ENCODE measurements at regions not wholly inside any gene's neighbourhood (a gene's known extent, or its start where the extent isn't known, plus 50 kb on each side); places are given as distances from the start of the nearest gene placed in this dataset.
"Not testable (repeated sequence)": the region's sequence is repeated elsewhere in the genome, so short reads cannot be mapped to it uniquely, and the experiment has no call there.

GRCh38 chr6:116982401-116982800 is 105.4 kb downstream of the RFX6 start:
- intact Hi-C loops (cut with micrococcal nuclease): no loop called here
- Mint-ChIP-seq H3K4me3 (no peak overlapping the region), H3K27ac (no peak overlapping the region), H3K4me1 (ENCODE audit: low read depth) (no peaks in the 10 kb centered on the region), H3K36me3 (no peaks in the 10 kb centered on the region), H3K9me3 (peaks cover 6% of the 10 kb centered on the region), H3K27me3 (no peaks in the 10 kb centered on the region)
- DNase-seq: no peak
- ChIA-PET POLR2A (no interaction called here), CTCF (no interaction called here)

- no peaks in the 10 kb centered on the region for H3K27me3 Mint-ChIP-seq
- no peaks in the 10 kb centered on the region for H3K36me3 Mint-ChIP-seq
- intact Hi-C loops (cut with micrococcal nuclease): no loop called here
- H3K4me3 Mint-ChIP-seq: no peak overlapping the region
- no peaks in the 10 kb centered on the region for H3K4me1 Mint-ChIP-seq (ENCODE audit: low read depth)
- H3K27ac Mint-ChIP-seq: no peak overlapping the region
- no peak for DNase-seq
- ChIA-PET POLR2A (no interaction called here), CTCF (no interaction called here)
- peaks cover 6% of the 10 kb centered on the region for H3K9me3 Mint-ChIP-seq
Measured at GRCh38 chr6:116983375-116983774, 106.3 kb downstream of the RFX6 start.

DNA sequence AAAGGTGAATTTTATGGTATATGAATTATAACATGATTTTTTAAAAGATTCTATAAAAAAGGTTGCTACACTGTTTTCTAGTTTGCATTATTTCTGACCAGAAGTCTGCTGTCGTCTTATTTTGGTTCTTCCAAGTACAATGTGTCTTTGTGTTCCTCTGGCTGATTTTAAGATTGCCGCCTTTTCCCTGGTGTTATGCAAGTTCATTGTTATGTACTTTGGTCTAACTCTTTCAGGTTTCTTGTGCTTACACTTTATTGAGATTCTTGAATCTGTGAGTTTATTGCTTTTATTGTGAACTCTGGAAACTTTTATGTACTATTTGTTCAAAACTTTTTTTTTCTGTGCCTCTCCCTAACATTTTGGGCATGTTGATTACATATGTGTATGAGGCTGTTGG is 109.8 kb downstream of the RFX6 start:
- intact Hi-C loops (cut with micrococcal nuclease): no loop called here

GRCh38 chr6:116990679-116991078 is 113.6 kb downstream of the RFX6 start:
- Mint-ChIP-seq H3K27me3 (no peaks in the 10 kb centered on the region), H3K36me3 (no peaks in the 10 kb centered on the region), H3K4me1 (ENCODE audit: low read depth) (no peaks in the 10 kb centered on the region), H3K27ac (no peak overlapping the region), H3K9me3 (no peaks in the 10 kb centered on the region), H3K4me3 (no peak overlapping the region)
- DNase-seq: no peak
- ChIA-PET CTCF (no interaction called here), POLR2A (no interaction called here)
- intact Hi-C loops (cut with micrococcal nuclease): no loop called here

More for the DNA sequence above, 109.8 kb downstream of the RFX6 start:
- POLR2A ChIA-PET: no interaction called here
- H3K4me3 Mint-ChIP-seq: no peak overlapping the region
- H3K36me3 Mint-ChIP-seq: no peaks in the 10 kb centered on the region
- H3K27me3 Mint-ChIP-seq: no peaks in the 10 kb centered on the region
- H3K4me1 Mint-ChIP-seq (ENCODE audit: low read depth): no peaks in the 10 kb centered on the region
- CTCF ChIA-PET: no interaction called here
- H3K27ac Mint-ChIP-seq: no peak overlapping the region
- H3K9me3 Mint-ChIP-seq: peaks cover 6% of the 10 kb centered on the region
- DNase-seq: no peak

- no peaks in the 10 kb centered on the region for H3K4me1 Mint-ChIP-seq (ENCODE audit: low read depth)
- no peaks in the 10 kb centered on the region for H3K9me3 Mint-ChIP-seq
- no peaks in the 10 kb centered on the region for H3K27me3 Mint-ChIP-seq
- POLR2A ChIA-PET: no interaction called here
- H3K36me3 Mint-ChIP-seq: no peaks in the 10 kb centered on the region
- intact Hi-C loops (cut with micrococcal nuclease): no loop called here
- no peak overlapping the region for H3K4me3 Mint-ChIP-seq
- no peak overlapping the region for H3K27ac Mint-ChIP-seq
- no peak for DNase-seq
- CTCF ChIA-PET: no interaction called here
Measured at GRCh38 chr6:116992546-116992945, 115.5 kb downstream of the RFX6 start.

DNA sequence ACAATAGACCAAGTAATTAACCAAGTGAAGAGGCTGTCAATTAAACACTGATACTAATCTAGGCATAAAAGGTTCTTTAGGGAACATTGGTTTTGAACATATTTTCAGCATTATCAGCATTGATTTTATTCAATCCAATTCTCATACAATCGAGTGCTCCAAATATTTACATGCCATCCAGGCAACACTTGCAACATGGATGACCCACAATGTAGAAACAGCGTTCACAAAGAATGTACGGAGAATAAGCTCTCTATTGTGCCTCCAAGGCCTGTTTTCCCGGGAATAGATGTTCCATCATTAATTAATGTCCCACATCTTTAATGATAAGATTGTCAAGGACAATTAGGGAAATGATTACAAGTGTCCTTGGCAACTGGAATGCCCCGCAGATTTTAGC is 117.4 kb downstream of the RFX6 start:
- H3K9me3 Mint-ChIP-seq: no peaks in the 10 kb centered on the region
- no peaks in the 10 kb centered on the region for H3K4me1 Mint-ChIP-seq (ENCODE audit: low read depth)
- H3K4me3 Mint-ChIP-seq: no peak overlapping the region
- ChIA-PET CTCF (no interaction called here), POLR2A (no interaction called here)
- DNase-seq: no peak
- no peaks in the 10 kb centered on the region for H3K36me3 Mint-ChIP-seq
- H3K27ac Mint-ChIP-seq: no peak overlapping the region
- no peaks in the 10 kb centered on the region for H3K27me3 Mint-ChIP-seq
- intact Hi-C loops (cut with micrococcal nuclease): no loop called here

- H3K4me1 Mint-ChIP-seq (ENCODE audit: low read depth): no peaks in the 10 kb centered on the region
- no peaks in the 10 kb centered on the region for H3K36me3 Mint-ChIP-seq
- no peak for DNase-seq
- no peak overlapping the region for H3K27ac Mint-ChIP-seq
- POLR2A ChIA-PET: no interaction called here
- CTCF ChIA-PET: no interaction called here
- H3K4me3 Mint-ChIP-seq: no peak overlapping the region
- H3K9me3 Mint-ChIP-seq: no peaks in the 10 kb centered on the region
- no peaks in the 10 kb centered on the region for H3K27me3 Mint-ChIP-seq
- intact Hi-C loops (cut with micrococcal nuclease): no loop called here
Measured at GRCh38 chr6:116996842-116997241, 119.8 kb downstream of the RFX6 start.

GRCh38 chr6:116997496-116997895 is 120.5 kb downstream of the RFX6 start:
- no peaks in the 10 kb centered on the region for H3K36me3 Mint-ChIP-seq
- H3K9me3 Mint-ChIP-seq: no peaks in the 10 kb centered on the region
- intact Hi-C loops (cut with micrococcal nuclease): no loop called here
- no peak overlapping the region for H3K27ac Mint-ChIP-seq
- no peaks in the 10 kb centered on the region for H3K27me3 Mint-ChIP-seq
- H3K4me3 Mint-ChIP-seq: no peak overlapping the region
- DNase-seq: no peak
- ChIA-PET CTCF (no interaction called here), POLR2A (no interaction called here)
- no peaks in the 10 kb centered on the region for H3K4me1 Mint-ChIP-seq (ENCODE audit: low read depth)

DNA sequence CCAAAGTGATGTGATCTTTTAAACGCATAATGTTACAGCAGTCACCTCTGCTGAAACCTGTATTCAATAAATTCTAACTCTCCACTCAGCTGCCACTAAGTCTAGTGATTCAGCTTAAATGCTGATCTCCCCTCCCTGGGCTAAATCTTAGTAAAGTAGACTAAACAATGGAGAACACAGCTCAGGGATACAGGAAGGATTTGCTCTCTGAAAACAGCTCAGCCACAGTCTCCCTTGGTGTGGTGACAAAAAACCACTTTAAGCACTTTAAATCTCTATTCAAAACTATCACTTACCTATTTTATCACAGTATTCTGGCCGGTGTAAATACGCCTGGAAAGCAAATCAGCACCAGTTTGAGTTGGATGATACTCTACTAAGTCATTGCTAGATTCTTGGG is 130.6 kb downstream of the RFX6 start:
- CTCF ChIA-PET: no interaction called here
- POLR2A ChIA-PET: no interaction called here
- Mint-ChIP-seq H3K27ac (no peak overlapping the region), H3K36me3 (no peaks in the 10 kb centered on the region), H3K4me3 (no peak overlapping the region), H3K4me1 (ENCODE audit: low read depth) (no peaks in the 10 kb centered on the region), H3K9me3 (no peaks in the 10 kb centered on the region), H3K27me3 (no peaks in the 10 kb centered on the region)
- DNase-seq: no peak
- intact Hi-C loops (cut with micrococcal nuclease): no loop called here

DNA sequence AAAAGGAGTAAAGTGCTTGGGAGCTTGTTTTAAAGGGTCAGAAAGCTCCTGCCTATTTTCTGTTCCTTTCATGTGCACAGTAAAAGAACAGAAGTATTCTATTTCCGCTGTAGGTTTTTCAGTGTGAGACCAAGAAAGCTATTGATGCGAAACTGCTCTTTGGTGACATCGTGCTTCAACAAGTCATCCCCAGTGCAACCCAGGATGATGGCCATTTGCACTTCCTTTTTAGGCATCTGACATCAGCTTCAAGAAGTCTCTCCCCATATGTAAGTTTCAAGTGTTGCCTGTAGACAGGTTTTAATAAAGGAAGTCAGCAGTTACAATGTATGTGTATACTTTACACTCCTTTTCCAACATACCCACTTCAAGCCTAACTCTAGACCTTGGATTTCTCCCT is 131.6 kb downstream of the RFX6 start:
- intact Hi-C loops (cut with micrococcal nuclease): no loop called here
- H3K4me1 Mint-ChIP-seq (ENCODE audit: low read depth): no peaks in the 10 kb centered on the region
- peaks cover 2% of the 10 kb centered on the region for H3K9me3 Mint-ChIP-seq
- CTCF ChIA-PET: no interaction called here
- H3K27me3 Mint-ChIP-seq: no peaks in the 10 kb centered on the region
- no peak for DNase-seq
- H3K4me3 Mint-ChIP-seq: no peak overlapping the region
- no peak overlapping the region for H3K27ac Mint-ChIP-seq
- no peaks in the 10 kb centered on the region for H3K36me3 Mint-ChIP-seq
- POLR2A ChIA-PET: no interaction called here

DNA sequence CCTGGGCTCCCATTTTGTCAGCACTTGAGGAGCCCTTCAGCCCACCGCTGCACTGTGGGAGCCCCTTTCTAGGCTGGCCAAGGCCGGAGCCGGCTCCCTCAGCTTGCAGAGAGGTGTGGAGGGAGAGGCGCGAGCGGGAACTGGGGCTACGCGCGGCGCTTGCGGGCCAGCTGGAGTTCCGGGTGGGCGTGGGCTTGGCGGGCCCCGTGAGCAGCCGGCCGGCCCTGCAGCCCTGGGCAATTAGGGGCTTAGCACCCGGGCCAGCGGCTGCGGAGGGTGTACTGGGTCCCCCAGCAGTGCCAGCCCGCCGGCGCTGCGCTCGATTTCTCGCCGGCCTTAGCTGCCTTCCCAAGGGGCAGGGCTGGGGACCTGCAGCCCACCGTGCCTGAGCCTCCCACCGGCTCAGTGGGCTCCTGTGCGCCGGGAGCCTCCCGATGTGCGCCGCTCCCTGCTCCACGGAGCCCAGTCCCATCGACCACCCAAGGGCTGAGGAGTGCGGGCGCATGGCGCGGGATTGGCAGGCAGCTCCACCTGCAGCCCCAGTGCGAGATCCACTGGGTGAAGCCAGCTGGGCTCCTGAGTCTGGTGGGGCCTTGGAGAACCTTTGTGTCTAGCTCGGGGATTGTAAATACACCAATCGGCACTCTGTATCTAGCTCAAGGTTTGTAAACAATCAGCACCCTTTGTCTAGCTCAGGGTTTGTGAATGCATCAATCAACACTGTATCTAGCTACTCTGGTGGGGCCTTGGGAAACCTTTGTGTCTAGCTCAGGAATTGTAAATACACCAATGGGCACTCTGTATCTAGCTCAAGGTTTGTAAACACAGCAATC is 137.8 kb downstream of the RFX6 start:
- H3K27me3 Mint-ChIP-seq; H3K9me3 Mint-ChIP-seq; POLR2A ChIA-PET; CTCF ChIA-PET; DNase-seq; H3K27ac Mint-ChIP-seq; H3K4me3 Mint-ChIP-seq; H3K36me3 Mint-ChIP-seq; H3K4me1 Mint-ChIP-seq (ENCODE audit: low read depth); intact Hi-C loops (cut with micrococcal nuclease): not testable (repeated sequence)

DNA sequence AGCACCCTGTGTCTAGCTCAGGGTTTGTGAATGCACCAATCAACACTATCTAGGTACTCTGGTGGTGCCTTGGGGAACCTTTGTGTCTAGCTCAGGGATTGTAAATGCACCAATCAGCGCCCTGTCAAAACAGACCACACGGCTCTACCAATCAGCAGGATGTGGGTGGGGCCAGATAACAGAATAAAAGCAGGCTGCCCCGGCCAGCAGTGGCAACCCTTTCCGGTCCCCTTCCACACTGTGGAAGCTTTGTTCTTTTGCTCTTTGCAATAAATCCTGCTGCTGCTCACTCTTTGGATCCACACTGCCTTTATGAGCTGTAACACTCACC is 138.4 kb downstream of the RFX6 start:
- H3K36me3 Mint-ChIP-seq; POLR2A ChIA-PET; DNase-seq; H3K27me3 Mint-ChIP-seq; CTCF ChIA-PET; H3K4me3 Mint-ChIP-seq; H3K27ac Mint-ChIP-seq; intact Hi-C loops (cut with micrococcal nuclease); H3K9me3 Mint-ChIP-seq; H3K4me1 Mint-ChIP-seq (ENCODE audit: low read depth): not testable (repeated sequence)

DNA sequence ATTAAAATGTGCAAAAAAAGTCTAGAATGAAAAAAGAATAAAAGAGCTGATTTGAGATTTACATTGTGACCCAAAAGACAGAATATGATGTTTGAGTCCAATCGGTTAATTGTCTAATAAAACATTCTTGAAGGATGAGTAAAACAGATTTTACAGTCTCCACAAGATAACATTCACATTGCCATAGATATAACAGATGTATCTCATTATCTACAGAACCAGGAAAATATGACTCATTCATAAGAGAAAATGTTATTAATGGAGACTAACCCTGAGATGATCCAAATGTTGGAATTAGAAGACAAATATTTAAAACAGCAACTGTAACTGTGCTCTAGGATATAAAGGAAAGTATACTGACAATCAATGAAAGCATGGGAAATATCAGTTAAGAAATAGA is 141.7 kb downstream of the RFX6 start:
- H3K36me3 Mint-ChIP-seq: no peaks in the 10 kb centered on the region
- H3K4me3 Mint-ChIP-seq: no peak overlapping the region
- H3K27ac Mint-ChIP-seq: no peak overlapping the region
- no peaks in the 10 kb centered on the region for H3K27me3 Mint-ChIP-seq
- intact Hi-C loops (cut with micrococcal nuclease): no loop called here
- DNase-seq: no peak
- CTCF ChIA-PET: no interaction called here
- POLR2A ChIA-PET: no interaction called here
- no peaks in the 10 kb centered on the region for H3K4me1 Mint-ChIP-seq (ENCODE audit: low read depth)
- H3K9me3 Mint-ChIP-seq: peaks cover 4% of the 10 kb centered on the region

- DNase-seq: no peak
- ChIA-PET CTCF (no interaction called here), POLR2A (no interaction called here)
- no peak overlapping the region for H3K4me3 Mint-ChIP-seq
- H3K27ac Mint-ChIP-seq: no peak overlapping the region
- H3K36me3 Mint-ChIP-seq: no peaks in the 10 kb centered on the region
- no peaks in the 10 kb centered on the region for H3K9me3 Mint-ChIP-seq
- intact Hi-C loops (cut with micrococcal nuclease): no loop called here
- no peaks in the 10 kb centered on the region for H3K27me3 Mint-ChIP-seq
- no peaks in the 10 kb centered on the region for H3K4me1 Mint-ChIP-seq (ENCODE audit: low read depth)
Measured at GRCh38 chr6:117022774-117023173, 145.7 kb downstream of the RFX6 start.

Data from activated CD4-positive, alpha-beta memory T cell treated with anti-CD3 and anti-CD28 coated beads for 36 hours (primary cell).